HL-60 (cell line): ENCODE measurements at regions not wholly inside any gene's neighbourhood (a gene's known extent, or its start where the extent isn't known, plus 50 kb on each side); places are given as distances from the start of the nearest gene placed in this dataset.

Source experiments
- DNase-seq, 2 experiments: peaks; one replicate each; pipeline ENCODE4 v3.0.0-alpha.2; 2010 to 2020; ENCODE audit warnings: low read depth in 1 of 2, low spot score in 1 of 2
- H3K27ac ChIP-seq: fragments of 250-450 bp; sonication (Bioruptor Pico); replicated peaks from 2 replicates; pipeline ENCODE4 v1.5.1; 2020; ENCODE audit warnings: mild to moderate bottlenecking, moderate library complexity
- H3K27me3 ChIP-seq: fragments of 250-450 bp; sonication (Bioruptor Pico); 2 replicates; pipeline ENCODE4 v1.5.1; 2021; ENCODE audit warnings: mild to moderate bottlenecking, moderate library complexity; ENCODE audit not compliant: insufficient read depth, poor library complexity, severe bottlenecking
- H3K4me3 ChIP-seq: replicated peaks from 2 replicates; pipeline ENCODE4 v1.5.1; 2011; ENCODE audit warnings: mild to moderate bottlenecking, control low read depth, low read length; ENCODE audit not compliant: insufficient read depth
- CTCF ChIP-seq: IDR thresholded peaks from one replicate; pipeline ENCODE4 v1.5.1; 2011; ENCODE audit warnings: low read length, control low read depth, inconsistent platforms; ENCODE audit not compliant: insufficient read depth
- GABPA ChIP-seq: IDR thresholded peaks from 2 replicates; pipeline ENCODE4 v1.6.1; 2012; ENCODE audit warnings: low read depth
- POLR2AphosphoS5 ChIP-seq: IDR thresholded peaks from 2 replicates; pipeline ENCODE4 v1.6.1; 2012; ENCODE audit warnings: low read depth
- REST ChIP-seq: IDR thresholded peaks from 2 replicates; pipeline ENCODE4 v1.6.1; 2012; ENCODE audit warnings: low read depth; ENCODE audit not compliant: insufficient replicate concordance
- SPI1 ChIP-seq: IDR thresholded peaks from 2 replicates; pipeline ENCODE4 v1.6.1; 2012; ENCODE audit warnings: low read depth, mild to moderate bottlenecking, borderline replicate concordance

- Histone ChIP-seq H3K4me3 (no peak overlapping the region), H3K27ac (no peak overlapping the region), H3K27me3 (no peaks in the 10 kb centered on the region)
- no peak for DNase-seq
- TF ChIP-seq POLR2AphosphoS5 (no peak), GABPA (no peak), SPI1 (no peak), REST (no peak), CTCF (no peak)
Measured at GRCh38 chr9:81377320-81377719, 312.0 kb downstream of the TLE1 start.

- H3K4me3 ChIP-seq, result no peak overlapping the region
- no peak overlapping the region for H3K27ac ChIP-seq
- no peak for DNase-seq
- TF ChIP-seq POLR2AphosphoS5 (no peak), SPI1 (no peak), CTCF (no peak), REST (no peak)
- no peaks in the 10 kb centered on the region for H3K27me3 ChIP-seq
Measured at GRCh38 chr9:81375187-81376100, 313.9 kb downstream of the TLE1 start.

GRCh38 chr9:81374459-81375186 lies 314.7 kb downstream of the TLE1 start:
- no peak for TF ChIP-seq POLR2AphosphoS5
- no peak for TF ChIP-seq SPI1
- no peak for TF ChIP-seq CTCF
- no peak for TF ChIP-seq REST
- TF ChIP-seq GABPA, result no peak
- DNase-seq, result no peak
- H3K4me3 ChIP-seq, result no peak overlapping the region
- no peaks in the 10 kb centered on the region for H3K27me3 ChIP-seq
- no peak overlapping the region for H3K27ac ChIP-seq
